MCF 10A (cell line): ENCODE measurements at regions not wholly inside any gene's neighbourhood (a gene's known extent, or its start where the extent isn't known, plus 50 kb on each side); places are given as distances from the start of the nearest gene placed in this dataset.

Experiments
- BruUV-seq: library from RNA; stranded (reverse); fragments of 400-500 nt; replicated peaks from 2 replicates; lab custom pipeline; 2021; lab: Mats Ljungman, UMichigan
- CTCF ChIA-PET: fragments of 300-600 bp; sonication (Branson Sonifier 250); formaldehyde crosslinking; extraction: SDS; loops from one replicate; lab custom pipeline; 2021; ENCODE audit warnings: antibody characterized with exemption, inconsistent platforms; lab: Yijun Ruan, JAX
- POLR2A ChIA-PET: fragments of 300-600, 350-650 bp; sonication (Branson Sonifier 250); formaldehyde crosslinking; extraction: SDS; loops from one replicate; lab custom pipeline; 2020; ENCODE audit warnings: antibody characterized with exemption, inconsistent platforms; lab: Yijun Ruan, JAX
- DNase-seq: peaks from one replicate; pipeline ENCODE4 v3.0.0-alpha.2; 2018; ENCODE audit not compliant: unreplicated experiment
- H3K27ac Mint-ChIP-seq: one replicate; pipeline ENCODE4 v1.8.0; 2022; ENCODE audit warnings: mild to moderate bottlenecking, low read depth, mixed read lengths; ENCODE audit not compliant: unreplicated experiment
- H3K27me3 Mint-ChIP-seq: one replicate; pipeline ENCODE4 v1.8.0; 2022; ENCODE audit warnings: mixed read lengths; ENCODE audit not compliant: insufficient read depth, unreplicated experiment
- H3K36me3 Mint-ChIP-seq: one replicate; pipeline ENCODE4 v1.8.0; 2022; ENCODE audit warnings: mild to moderate bottlenecking, moderate library complexity, mixed read lengths; ENCODE audit not compliant: insufficient read depth, unreplicated experiment
- H3K4me1 Mint-ChIP-seq: one replicate; pipeline ENCODE4 v1.8.0; 2022; ENCODE audit warnings: mixed read lengths; ENCODE audit not compliant: insufficient read depth, unreplicated experiment
- H3K4me3 Mint-ChIP-seq: one replicate; pipeline ENCODE4 v1.8.0; 2022; ENCODE audit warnings: mild to moderate bottlenecking, moderate library complexity, mixed read lengths; ENCODE audit not compliant: unreplicated experiment
- H3K9me3 Mint-ChIP-seq: one replicate; pipeline ENCODE4 v1.8.0; 2022; ENCODE audit warnings: mixed read lengths; ENCODE audit not compliant: unreplicated experiment
- CTCF ChIP-seq: fragments of 200-600 bp; IDR thresholded peaks from one replicate; pipeline ENCODE4 v1.8.0; 2022; ENCODE audit warnings: antibody characterized with exemption, mild to moderate bottlenecking; ENCODE audit not compliant: unreplicated experiment
- intact Hi-C: fragments of 100-400 bp; cut with micrococcal nuclease; formaldehyde crosslinking; loops from 2 replicates; pipeline ENCODE4 v1.14.1; 2022

- Mint-ChIP-seq H3K4me1 (peaks cover under 1% of the 10 kb centered on the region), H3K9me3 (no peaks in the 10 kb centered on the region), H3K27ac (no peak overlapping the region), H3K36me3 (no peaks in the 10 kb centered on the region), H3K4me3 (no peak overlapping the region), H3K27me3 (no peaks in the 10 kb centered on the region)
- POLR2A ChIA-PET, result interaction anchor here (1.1 kb wide), 1 partner anchor 86 kb away, joined by 6 read pairs; no protein-coding TSS in a partner anchor
- DNase-seq, result no peak
- no TSS peak for BruUV-seq
- intact Hi-C loops, result no loop called here
- no peak for TF ChIP-seq CTCF
- CTCF ChIA-PET, result interaction anchor here (14.3 kb wide), 1 partner anchor 88 kb away, joined by 285 read pairs; no protein-coding TSS in a partner anchor
Measured at GRCh38 chr4:147011411-147011810, 65.7 kb upstream of the TTC29 start.

- Mint-ChIP-seq H3K27ac (no peak overlapping the region), H3K4me1 (peaks cover 9% of the 10 kb centered on the region), H3K4me3 (no peak overlapping the region), H3K9me3 (no peaks in the 10 kb centered on the region), H3K36me3 (no peaks in the 10 kb centered on the region), H3K27me3 (no peaks in the 10 kb centered on the region)
- POLR2A ChIA-PET, result interaction anchor here (1.1 kb wide), 1 partner anchor 85 kb away, joined by 6 read pairs; no protein-coding TSS in a partner anchor
- intact Hi-C loops, result no loop called here
- CTCF ChIA-PET, result interaction anchor here (0.8 to 14.3 kb wide), 2 partner anchors 88 to 368 kb away, joined by 3 to 285 read pairs; no protein-coding TSS in a partner anchor
- TF ChIP-seq CTCF, result no peak
- BruUV-seq, result no TSS peak
- DNase-seq, result no peak
Measured at GRCh38 chr4:147012059-147012707, 66.5 kb upstream of the TTC29 start.

- DNase-seq, result no peak
- Mint-ChIP-seq H3K27me3 (no peaks in the 10 kb centered on the region), H3K4me1 (peaks cover 21% of the 10 kb centered on the region), H3K9me3 (no peaks in the 10 kb centered on the region), H3K36me3 (no peaks in the 10 kb centered on the region), H3K4me3 (no peak overlapping the region), H3K27ac (no peak overlapping the region)
- no peak for TF ChIP-seq CTCF
- intact Hi-C loops, result loop anchor here (5.0 kb wide), 1 partner anchor 692 kb away; no protein-coding TSS in a partner anchor
- ChIA-PET CTCF (interaction anchor here (0.6 to 14.3 kb wide), 2 partner anchors 85 to 584 kb away, joined by 3 to 285 read pairs; no protein-coding TSS in a partner anchor), POLR2A (no interaction called here)
- no TSS peak for BruUV-seq
Measured at GRCh38 chr4:147014946-147015345, 69.3 kb upstream of the TTC29 start.

GRCh38 chr4:147015491-147015890, 69.8 kb upstream of the TTC29 start:
- ChIA-PET CTCF (interaction anchor here (0.6 to 14.3 kb wide), 3 partner anchors 56 to 96 kb away, joined by 3 to 285 read pairs (median 3); no protein-coding TSS in a partner anchor), POLR2A (no interaction called here)
- intact Hi-C loops, result loop anchor here (5.0 kb wide), 1 partner anchor 692 kb away; no protein-coding TSS in a partner anchor
- no TSS peak for BruUV-seq
- no peaks in the 10 kb centered on the region for H3K36me3 Mint-ChIP-seq
- H3K4me3 Mint-ChIP-seq, result no peak overlapping the region
- peaks cover 24% of the 10 kb centered on the region for H3K4me1 Mint-ChIP-seq
- H3K27me3 Mint-ChIP-seq, result no peaks in the 10 kb centered on the region
- H3K9me3 Mint-ChIP-seq, result no peaks in the 10 kb centered on the region
- no peak for DNase-seq
- TF ChIP-seq CTCF, result no peak
- no peak overlapping the region for H3K27ac Mint-ChIP-seq
